ENCODE measurements at regions not wholly inside any gene's neighbourhood (a gene's known extent, or its start where the extent isn't known, plus 50 kb on each side); places are given as distances from the start of the nearest gene placed in this dataset.

DNA sequence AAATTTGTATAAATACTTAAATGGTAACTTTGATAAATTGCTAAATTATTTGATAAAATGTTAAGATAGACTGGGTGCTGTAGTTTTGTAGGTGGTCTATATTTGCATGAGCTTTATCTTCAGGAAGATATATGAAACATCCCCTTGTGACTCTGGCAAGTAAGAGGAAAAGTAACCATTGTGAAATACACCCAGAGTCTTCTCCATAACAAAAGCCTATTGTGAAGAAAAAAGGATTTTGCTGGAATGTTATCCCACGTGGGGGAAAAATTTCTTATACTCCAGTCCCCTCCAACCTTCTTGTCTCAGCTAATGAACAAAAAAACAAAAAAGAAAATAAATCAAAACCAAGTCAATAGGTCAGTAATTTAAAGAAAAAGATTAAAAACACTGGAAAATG is 600.7 kb downstream of the HDGFL1 start:
- Histone ChIP-seq H3K4me2 (ENCODE audit: low read depth, low read length) (no peak overlapping the region), H2AFZ (ENCODE audit: low read length) (no peak overlapping the region), H3K36me3 (replicated peaks in 1 of 2; ENCODE audit: control insufficient read depth in 1 of 2, insufficient read depth in 2 of 2, low read length in 2 of 2) (no peaks in the 10 kb centered on the region), H3K9ac (ENCODE audit: insufficient read depth, low read depth, low read length) (no peak overlapping the region), H3K27ac (ENCODE audit: extremely low read length, insufficient read depth, low read length) (no peak overlapping the region), H3K4me3 (replicated peaks in 1 of 3; ENCODE audit: insufficient read depth in 1 of 3, low read depth in 2 of 3, low read length in 3 of 3) (no peak overlapping the region), H4K20me1 (ENCODE audit: insufficient read depth, low read length) (no peaks in the 10 kb centered on the region), H3K9me3 (ENCODE audit: low read length) (peaks cover 88% of the 10 kb centered on the region), H3K4me1 (ENCODE audit: insufficient read depth, low read length) (no peaks in the 10 kb centered on the region), H3K27me3 (ENCODE audit: control insufficient read depth in 1 of 2, insufficient read depth in 2 of 2, low read length in 2 of 2) (no peaks in the 10 kb centered on the region), H3K79me2 (ENCODE audit: insufficient read depth, low read length) (no peaks in the 10 kb centered on the region)
- no peak for ATAC-seq
- in situ Hi-C loops (cut with HindIII; ENCODE audit: extremely low pct_ligation_motif_present, low pct_unique_long_range_greater_than_20kb) (no loop called here), intact Hi-C loops (cut with micrococcal nuclease; ENCODE audit: unreplicated experiment) (no loop called here)
- no peak for DNase-seq (ENCODE audit: low spot score)
- BruUV-seq (replicated peaks), result no TSS peak
- CTCF ChIA-PET (ENCODE audit: low intra/inter-chr PET ratio, low total read pairs), result no interaction called here
- TF ChIP-seq GPN1 (CRISPR knock-in tag; IDR thresholded peaks at IDR 0.05; ENCODE audit: borderline replicate concordance) (no peak), STAT6 (CRISPR knock-in tag; IDR thresholded peaks at IDR 0.05; ENCODE audit: borderline replicate concordance) (no peak), ZNF576 (CRISPR knock-in tag; IDR thresholded peaks at IDR 0.05) (no peak), TSC22D2 (CRISPR knock-in tag; IDR thresholded peaks at IDR 0.05; ENCODE audit: borderline replicate concordance) (no peak), ZEB1 (IDR thresholded peaks at IDR 0.05; ENCODE audit: insufficient replicate concordance, low read depth) (no peak), YEATS4 (CRISPR knock-in tag; IDR thresholded peaks at IDR 0.05; ENCODE audit: borderline replicate concordance) (no peak), ZUFSP (CRISPR knock-in tag; IDR thresholded peaks at IDR 0.05; ENCODE audit: borderline replicate concordance) (no peak), ZNF788 (CRISPR knock-in tag; IDR thresholded peaks at IDR 0.05; ENCODE audit: borderline replicate concordance) (no peak)
- TF ChIP-seq, protein P1, sequence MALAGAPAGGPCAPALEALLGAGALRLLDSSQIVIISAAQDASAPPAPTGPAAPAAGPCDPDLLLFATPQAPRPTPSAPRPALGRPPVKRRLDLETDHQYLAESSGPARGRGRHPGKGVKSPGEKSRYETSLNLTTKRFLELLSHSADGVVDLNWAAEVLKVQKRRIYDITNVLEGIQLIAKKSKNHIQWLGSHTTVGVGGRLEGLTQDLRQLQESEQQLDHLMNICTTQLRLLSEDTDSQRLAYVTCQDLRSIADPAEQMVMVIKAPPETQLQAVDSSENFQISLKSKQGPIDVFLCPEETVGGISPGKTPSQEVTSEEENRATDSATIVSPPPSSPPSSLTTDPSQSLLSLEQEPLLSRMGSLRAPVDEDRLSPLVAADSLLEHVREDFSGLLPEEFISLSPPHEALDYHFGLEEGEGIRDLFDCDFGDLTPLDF (CRISPR knock-in tag; IDR thresholded peaks at IDR 0.05), result no peak
- POLR2A ChIA-PET, result no interaction called here
- no peak for FAIRE-seq
- WGBS (ENCODE audit: low lambda C conversion rate), result 2% methylated on average over 1 of the region's 1 CpG

Data from HepG2 (cell line).